ENCODE measurements at regions not wholly inside any gene's neighbourhood (a gene's known extent, or its start where the extent isn't known, plus 50 kb on each side); places are given as distances from the start of the nearest gene placed in this dataset.

DNA sequence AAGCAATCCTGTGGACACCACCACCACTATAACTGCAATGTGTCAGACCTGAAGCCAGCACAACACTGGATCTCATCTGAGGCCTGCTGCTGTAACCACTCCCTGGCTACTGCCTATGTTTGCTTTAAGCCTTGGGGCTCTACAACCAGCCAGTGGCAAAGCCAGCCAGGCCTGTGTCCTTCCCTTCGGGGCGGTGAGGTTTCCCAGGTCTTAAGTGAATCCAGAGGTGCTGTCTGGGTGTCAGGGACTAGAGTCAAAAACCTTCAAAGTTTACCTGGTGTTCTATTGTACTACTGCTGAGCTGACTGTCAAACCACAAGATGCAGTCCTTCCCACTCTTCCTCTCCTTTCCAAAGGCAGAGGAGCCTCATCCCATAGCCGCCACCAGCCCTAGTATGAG, 750.5 kb downstream of the FAM133A start:
- no peak for DNase-seq (ENCODE audit: low spot score)
- TF ChIP-seq CTCF (IDR thresholded peaks at IDR 0.05; ENCODE audit: borderline replicate concordance, control extremely low read depth, extremely low read depth, insufficient read depth, missing control alignments), result no peak
- in situ Hi-C loops (cut with MboI; ENCODE audit: low sequenced_read_pairs, unreplicated experiment), result no loop called here

- in situ Hi-C loops (cut with MboI; ENCODE audit: low sequenced_read_pairs, unreplicated experiment), result no loop called here
- no peak for DNase-seq (ENCODE audit: low spot score)
- TF ChIP-seq CTCF (IDR thresholded peaks at IDR 0.05; ENCODE audit: borderline replicate concordance, control extremely low read depth, extremely low read depth, insufficient read depth, missing control alignments), result no peak
Observed at GRCh38 chrX:94430091-94430490, 756.1 kb downstream of the FAM133A start.

GRCh38 chrX:94435799-94436198, 761.8 kb downstream of the FAM133A start:
- TF ChIP-seq CTCF (IDR thresholded peaks at IDR 0.05; ENCODE audit: borderline replicate concordance, control extremely low read depth, extremely low read depth, insufficient read depth, missing control alignments), result no peak
- in situ Hi-C loops (cut with MboI; ENCODE audit: low sequenced_read_pairs, unreplicated experiment), result no loop called here
- no peak for DNase-seq (ENCODE audit: low spot score)

- in situ Hi-C loops (cut with MboI; ENCODE audit: low sequenced_read_pairs, unreplicated experiment), result no loop called here
- no peak for TF ChIP-seq CTCF (IDR thresholded peaks at IDR 0.05; ENCODE audit: borderline replicate concordance, control extremely low read depth, extremely low read depth, insufficient read depth, missing control alignments)
- DNase-seq (ENCODE audit: low spot score), result no peak
Observed at GRCh38 chrX:94454159-94454558, 780.2 kb downstream of the FAM133A start.

- no peak for TF ChIP-seq CTCF (IDR thresholded peaks at IDR 0.05; ENCODE audit: borderline replicate concordance, control extremely low read depth, extremely low read depth, insufficient read depth, missing control alignments)
- no peak for DNase-seq (ENCODE audit: low spot score)
- in situ Hi-C loops (cut with MboI; ENCODE audit: low sequenced_read_pairs, unreplicated experiment), result no loop called here
Observed at GRCh38 chrX:94454606-94455005, 780.6 kb downstream of the FAM133A start.

DNA sequence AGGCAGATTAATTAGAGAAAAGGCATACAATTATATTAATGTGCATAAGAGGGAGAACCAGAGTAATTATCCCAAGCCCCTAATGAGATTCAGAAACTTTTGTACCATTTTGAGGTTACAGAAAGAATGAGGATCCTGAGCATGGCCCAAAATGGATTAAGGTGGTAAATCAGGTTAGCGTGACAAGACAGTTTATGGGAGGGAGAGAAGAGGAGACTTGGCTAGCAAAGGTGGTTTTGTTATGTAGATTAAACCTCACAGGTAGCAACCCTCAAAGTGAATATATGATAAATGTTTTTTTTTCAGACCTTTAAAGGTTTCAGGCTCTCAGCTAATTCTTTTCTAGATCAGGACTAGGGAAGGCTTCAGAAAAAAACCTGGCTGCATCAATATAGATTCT, 781.8 kb downstream of the FAM133A start:
- in situ Hi-C loops (cut with MboI; ENCODE audit: low sequenced_read_pairs, unreplicated experiment), result no loop called here
- DNase-seq (ENCODE audit: low spot score), result no peak
- no peak for TF ChIP-seq CTCF (IDR thresholded peaks at IDR 0.05; ENCODE audit: borderline replicate concordance, control extremely low read depth, extremely low read depth, insufficient read depth, missing control alignments)

GRCh38 chrX:94492541-94492940, 818.5 kb downstream of the FAM133A start:
- in situ Hi-C loops (cut with MboI; ENCODE audit: low sequenced_read_pairs, unreplicated experiment), result no loop called here
- no peak for TF ChIP-seq CTCF (IDR thresholded peaks at IDR 0.05; ENCODE audit: borderline replicate concordance, control extremely low read depth, extremely low read depth, insufficient read depth, missing control alignments)
- no peak for DNase-seq (ENCODE audit: low spot score)
